ENCODE measurements at regions not wholly inside any gene's neighbourhood (a gene's known extent, or its start where the extent isn't known, plus 50 kb on each side); places are given as distances from the start of the nearest gene placed in this dataset.

- BruUV-seq (replicated peaks), result no TSS peak
- H4K20me1 ChIP-seq (ENCODE audit: low read length), result no peaks in the 10 kb centered on the region
- H3K36me3 ChIP-seq (ENCODE audit: low read depth, low read length), result no peaks in the 10 kb centered on the region
- no peak for TF ChIP-seq EZH2phosphoT487 (IDR thresholded peaks at IDR 0.05; ENCODE audit: borderline replicate concordance, low read length)
- no peak for TF ChIP-seq CTCF (conservative IDR thresholded peaks at IDR 0.05; ENCODE audit: low read depth, low read length)
- no peak for TF ChIP-seq EZH2 (IDR thresholded peaks at IDR 0.05; ENCODE audit: low read length, unreplicated experiment)
- H3K79me2 ChIP-seq (ENCODE audit: low read length), result no peaks in the 10 kb centered on the region
- ATAC-seq (no peak), DNase-seq (no peak)
- no peak overlapping the region for H2AFZ ChIP-seq (ENCODE audit: low read length)
- H3K9me3 ChIP-seq (ENCODE audit: low read length), result no peaks in the 10 kb centered on the region
- H3K4me3 ChIP-seq (ENCODE audit: low read length), result no peak overlapping the region
- no peak overlapping the region for H3K4me2 ChIP-seq (ENCODE audit: low read length)
- POLR2A ChIA-PET (ENCODE audit: unreplicated experiment), result no interaction called here
- H3K27ac ChIP-seq (ENCODE audit: low read length), result no peak overlapping the region
- intact Hi-C loops (cut with micrococcal nuclease), result no loop called here
- H3K9ac ChIP-seq (ENCODE audit: low read length), result no peak overlapping the region
- no peaks in the 10 kb centered on the region for H3K9me2 ChIP-seq (replicated peaks; ENCODE audit: low read length)
- H3K27me3 ChIP-seq (ENCODE audit: low read length), result no peaks in the 10 kb centered on the region
- CTCF ChIA-PET, result no interaction called here
- no peaks in the 10 kb centered on the region for H3K4me1 ChIP-seq (ENCODE audit: insufficient read depth, low read length)
- no peaks in the 10 kb centered on the region for H3F3A ChIP-seq (ENCODE audit: low read length, unreplicated experiment)
These were observed 865.3 kb upstream of the HS3ST1 start for GRCh38 chr4:12293906-12294525.

DNA sequence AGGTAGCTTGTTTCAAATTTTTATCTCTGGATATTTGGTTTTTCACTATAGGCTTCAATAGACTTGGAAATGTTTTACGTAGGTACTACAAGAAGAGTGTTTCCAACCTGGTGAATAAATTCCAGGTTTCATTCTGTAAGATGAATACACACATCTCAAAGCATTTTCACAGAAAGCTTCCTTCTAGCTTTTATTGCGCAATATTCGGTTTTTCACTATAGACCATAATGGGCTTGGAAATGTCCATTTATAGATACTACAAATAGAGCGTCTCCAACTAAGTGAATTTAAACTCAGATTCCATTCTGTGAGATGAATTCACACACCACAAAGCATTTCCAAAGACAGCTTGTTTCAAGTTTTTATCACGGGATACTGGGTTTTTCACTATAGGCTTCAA is 857.7 kb upstream of the HS3ST1 start:
- H3K9ac ChIP-seq (ENCODE audit: low read length), result no peak overlapping the region
- BruUV-seq (replicated peaks), result no TSS peak
- intact Hi-C loops (cut with micrococcal nuclease), result no loop called here
- no peak overlapping the region for H3K4me3 ChIP-seq (ENCODE audit: low read length)
- no peak for TF ChIP-seq EZH2 (IDR thresholded peaks at IDR 0.05; ENCODE audit: low read length, unreplicated experiment)
- TF ChIP-seq CTCF (conservative IDR thresholded peaks at IDR 0.05; ENCODE audit: low read depth, low read length), result no peak
- ChIA-PET POLR2A (ENCODE audit: unreplicated experiment) (no interaction called here), CTCF (no interaction called here)
- H3K27me3 ChIP-seq (ENCODE audit: low read length), result no peaks in the 10 kb centered on the region
- no peaks in the 10 kb centered on the region for H3K9me2 ChIP-seq (replicated peaks; ENCODE audit: low read length)
- H2AFZ ChIP-seq (ENCODE audit: low read length), result no peak overlapping the region
- no peaks in the 10 kb centered on the region for H3K4me1 ChIP-seq (ENCODE audit: insufficient read depth, low read length)
- no peak for DNase-seq
- H3F3A ChIP-seq (ENCODE audit: low read length, unreplicated experiment), result no peaks in the 10 kb centered on the region
- H3K4me2 ChIP-seq (ENCODE audit: low read length), result no peak overlapping the region
- no peaks in the 10 kb centered on the region for H3K9me3 ChIP-seq (ENCODE audit: low read length)
- no peaks in the 10 kb centered on the region for H3K79me2 ChIP-seq (ENCODE audit: low read length)
- H3K36me3 ChIP-seq (ENCODE audit: low read depth, low read length), result no peaks in the 10 kb centered on the region
- no peak for ATAC-seq
- no peak overlapping the region for H3K27ac ChIP-seq (ENCODE audit: low read length)
- H4K20me1 ChIP-seq (ENCODE audit: low read length), result no peaks in the 10 kb centered on the region

DNA sequence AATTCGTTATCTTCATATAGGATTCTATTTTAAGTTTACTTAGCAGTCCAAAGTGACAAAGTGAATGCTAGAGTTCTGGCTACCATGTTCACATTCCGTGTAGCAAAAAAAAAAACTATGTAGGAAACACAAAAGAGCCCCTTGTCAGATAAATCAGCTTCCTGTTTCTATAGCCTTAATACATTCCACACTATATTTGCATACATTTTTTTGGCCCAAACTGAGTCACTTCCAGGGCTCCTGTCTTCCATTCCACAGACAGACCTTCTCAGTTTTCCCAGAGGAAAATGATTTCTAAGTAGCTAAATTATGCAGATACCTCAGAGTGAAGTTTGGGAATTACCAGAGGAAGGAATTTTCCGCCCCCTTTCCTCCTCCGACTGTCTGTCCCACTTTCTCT is 841.9 kb upstream of the HS3ST1 start:
- CTCF ChIA-PET, result no interaction called here
- Histone ChIP-seq H4K20me1 (ENCODE audit: low read length) (no peaks in the 10 kb centered on the region), H3K9me2 (replicated peaks; ENCODE audit: low read length) (no peaks in the 10 kb centered on the region), H3K36me3 (ENCODE audit: low read depth, low read length) (no peaks in the 10 kb centered on the region), H3K4me1 (ENCODE audit: insufficient read depth, low read length) (no peaks in the 10 kb centered on the region), H3K9ac (ENCODE audit: low read length) (no peak overlapping the region), H3K27me3 (ENCODE audit: low read length) (no peaks in the 10 kb centered on the region), H3K27ac (ENCODE audit: low read length) (no peak overlapping the region), H3F3A (ENCODE audit: low read length, unreplicated experiment) (no peaks in the 10 kb centered on the region), H2AFZ (ENCODE audit: low read length) (no peak overlapping the region), H3K4me3 (ENCODE audit: low read length) (no peak overlapping the region), H3K9me3 (ENCODE audit: low read length) (no peaks in the 10 kb centered on the region), H3K4me2 (ENCODE audit: low read length) (no peak overlapping the region), H3K79me2 (ENCODE audit: low read length) (no peaks in the 10 kb centered on the region)
- BruUV-seq (replicated peaks), result no TSS peak
- DNase-seq, result no peak
- TF ChIP-seq EZH2 (IDR thresholded peaks at IDR 0.05; ENCODE audit: low read length, unreplicated experiment) (no peak), EZH2phosphoT487 (IDR thresholded peaks at IDR 0.05; ENCODE audit: borderline replicate concordance, low read length) (no peak), CTCF (conservative IDR thresholded peaks at IDR 0.05; ENCODE audit: low read depth, low read length) (no peak)
- POLR2A ChIA-PET (ENCODE audit: unreplicated experiment), result no interaction called here
- no peak for ATAC-seq
- intact Hi-C loops (cut with micrococcal nuclease), result no loop called here

Measured in PC-3 (cell line).